HG02840 (cell line): ENCODE measurements at regions not wholly inside any gene's neighbourhood (a gene's known extent, or its start where the extent isn't known, plus 50 kb on each side); places are given as distances from the start of the nearest gene placed in this dataset.

ENCODE experiments used
- ATAC-seq: cut with Tn5 transposase; IDR thresholded peaks from one replicate; pipeline ENCODE4 v1.9.1; 2021; ENCODE audit warnings: mild to moderate bottlenecking, moderate library complexity, moderate number of reproducible peaks; ENCODE audit not compliant: unreplicated experiment, low FRiP score

GRCh38 chr2:9137379-9138150, 69.0 kb upstream of the ASAP2 start:
- ATAC-seq, result no peak

DNA sequence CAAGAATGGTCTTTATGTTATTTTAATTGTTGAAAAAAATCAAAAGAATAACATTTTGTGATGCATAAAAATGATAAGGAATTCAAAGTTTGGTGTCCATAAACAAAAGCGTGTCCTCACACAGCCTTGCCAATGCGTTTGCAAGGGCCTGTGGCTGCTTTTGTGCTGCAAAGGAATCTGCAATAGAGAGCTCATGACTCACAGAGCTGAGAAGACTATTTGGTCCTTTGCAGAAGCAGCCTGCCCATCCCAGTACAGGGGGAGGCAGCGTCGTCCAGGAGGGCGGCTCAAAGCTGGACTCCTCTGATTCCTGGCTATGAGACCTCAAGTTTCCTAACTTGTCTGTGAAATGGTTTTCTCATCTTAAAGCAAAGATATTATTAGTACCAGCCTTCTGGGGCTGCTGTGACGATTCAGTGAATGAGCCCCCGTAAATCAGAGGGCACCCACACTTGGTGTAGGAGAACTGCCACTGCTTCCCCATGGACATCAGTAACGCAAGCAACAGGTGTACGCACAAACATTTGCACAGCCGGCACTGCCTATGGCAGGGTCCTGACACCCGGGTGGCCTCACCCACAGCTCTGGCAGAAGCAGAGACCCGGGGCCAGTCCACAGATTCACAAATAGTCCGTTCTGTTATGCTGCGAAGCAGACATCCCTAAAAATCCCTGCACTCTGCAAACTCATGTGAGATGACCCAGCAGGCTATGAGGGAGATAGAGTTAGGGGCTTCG, 70.6 kb upstream of the ASAP2 start:
- no peak for ATAC-seq

DNA sequence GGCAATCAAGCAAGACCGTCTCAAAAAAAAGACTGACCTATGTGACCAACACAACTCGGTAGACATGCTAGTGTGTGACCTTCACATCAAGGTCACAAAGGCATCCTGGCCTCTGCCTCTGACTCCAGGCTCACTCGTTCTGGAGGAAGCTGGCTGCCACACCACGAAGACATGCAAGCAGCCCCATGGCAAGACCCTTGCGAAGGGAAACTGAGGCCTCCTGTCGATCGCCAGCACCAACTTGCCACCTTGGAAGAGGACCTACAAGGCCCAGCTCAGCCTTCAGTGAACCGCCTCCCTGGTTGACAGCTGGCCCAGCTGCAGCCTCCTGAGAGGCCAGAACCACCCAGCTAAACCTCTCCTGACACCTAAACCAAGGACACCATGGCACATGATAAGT, 79.3 kb upstream of the ASAP2 start:
- no peak for ATAC-seq

- ATAC-seq, result no peak
Measured at GRCh38 chr2:9126540-9126939, 80.1 kb upstream of the ASAP2 start.

GRCh38 chr2:9124231-9124741, 82.3 kb upstream of the ASAP2 start:
- no peak for ATAC-seq

GRCh38 chr2:9123069-9123468, 83.5 kb upstream of the ASAP2 start:
- no peak for ATAC-seq

- ATAC-seq, result no peak
Measured at GRCh38 chr2:9122367-9122766, 84.2 kb upstream of the ASAP2 start.

DNA sequence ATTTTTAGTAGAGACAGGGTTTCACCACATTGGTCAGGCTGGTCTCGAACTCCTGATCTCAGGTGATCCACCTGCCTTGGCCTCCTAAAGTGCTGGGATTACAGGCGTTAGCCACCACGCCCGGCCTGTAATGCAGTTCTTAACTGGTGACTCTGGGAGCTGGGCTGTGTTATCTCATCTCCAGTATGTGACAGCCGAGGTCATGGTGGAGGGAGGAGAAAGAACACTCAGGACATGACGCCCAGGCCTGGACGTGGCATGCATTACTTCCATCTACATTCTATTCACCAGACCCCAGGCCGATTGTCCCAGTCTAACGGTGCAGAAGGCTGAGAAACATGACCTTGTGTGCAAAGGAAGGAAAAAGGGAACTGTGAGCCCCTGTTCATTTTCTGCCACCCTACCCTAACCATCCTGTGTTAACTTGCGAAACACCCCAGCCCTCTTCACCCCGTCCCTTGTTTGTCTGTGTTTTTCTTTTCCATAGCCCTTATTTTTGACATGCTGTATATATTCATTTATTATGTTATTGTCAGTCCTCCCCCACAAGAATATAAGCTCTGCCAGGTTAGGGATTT, 88.1 kb upstream of the ASAP2 start:
- no peak for ATAC-seq

DNA sequence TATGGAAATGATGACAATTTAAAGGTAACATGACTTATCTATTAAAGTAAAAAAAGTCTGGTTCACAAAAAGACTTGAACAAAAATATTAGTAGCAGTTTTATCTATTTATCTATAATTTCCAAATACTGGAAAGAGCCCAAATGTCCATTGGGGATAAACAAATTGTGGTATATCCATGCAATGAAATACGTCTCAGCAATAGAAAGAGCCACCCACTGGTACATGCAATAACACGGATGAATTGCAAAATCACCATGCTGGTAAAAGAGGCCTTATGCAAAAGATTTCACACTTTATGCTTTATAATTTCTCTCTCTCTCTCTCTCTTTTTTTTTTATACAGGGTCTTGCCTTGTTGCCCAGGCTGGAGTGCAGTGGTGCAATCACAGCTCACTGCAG, 91.4 kb upstream of the ASAP2 start:
- ATAC-seq, result no peak

- no peak for ATAC-seq
Measured at GRCh38 chr2:9114458-9114857, 92.2 kb upstream of the ASAP2 start.

- ATAC-seq, result no peak
Measured at GRCh38 chr2:9113916-9114315, 92.7 kb upstream of the ASAP2 start.

DNA sequence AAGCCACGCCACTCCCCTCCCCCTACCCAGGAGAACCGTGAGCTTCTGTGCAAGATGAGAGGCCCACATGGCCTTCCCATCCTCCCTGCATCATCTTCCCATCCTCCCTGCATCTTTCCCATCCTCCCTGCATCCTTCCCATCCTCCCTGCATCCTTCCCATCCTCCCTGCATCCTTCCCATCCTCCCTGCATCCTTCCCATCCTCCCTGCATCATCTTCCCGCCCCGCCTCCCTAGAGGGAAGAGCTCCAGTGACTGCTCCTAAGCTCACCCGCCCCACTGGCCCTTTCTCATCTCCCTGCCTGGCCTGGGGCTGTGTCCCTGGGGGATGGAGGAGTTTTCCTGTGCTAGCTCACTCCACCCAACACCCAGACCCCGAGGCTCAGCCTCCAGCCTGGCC, 93.3 kb upstream of the ASAP2 start:
- ATAC-seq, result no peak

DNA sequence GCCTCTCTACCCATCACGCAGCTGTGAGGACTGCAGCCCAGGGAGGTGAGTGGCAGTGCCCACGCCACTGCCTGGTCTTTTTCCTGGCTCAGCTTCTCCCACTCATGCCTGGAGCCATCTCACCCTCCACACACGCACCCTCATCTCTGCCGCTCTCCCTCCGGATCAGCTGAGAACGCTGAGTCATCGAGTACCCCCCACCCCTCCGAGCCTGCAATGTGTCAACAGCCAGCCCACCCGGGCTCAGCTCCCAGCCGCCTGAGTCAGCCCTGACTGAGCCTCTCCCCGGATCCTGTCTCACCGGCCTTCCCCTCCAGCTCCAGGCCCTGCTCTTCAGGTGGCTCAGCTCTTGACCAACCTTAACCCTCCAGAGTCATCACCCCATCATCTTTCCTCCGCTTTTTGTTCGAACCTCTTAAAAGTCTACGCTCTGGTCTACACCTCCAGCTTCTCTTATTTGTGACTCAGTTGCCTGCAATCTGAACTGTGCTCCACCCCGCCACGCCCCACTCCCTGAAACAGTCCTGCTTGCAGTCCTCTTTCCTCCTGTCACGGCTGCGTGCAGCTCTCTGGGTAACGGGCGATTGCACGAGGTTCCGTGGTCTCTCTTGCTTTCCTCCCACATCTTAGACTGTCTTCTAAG, 94.4 kb upstream of the ASAP2 start:
- ATAC-seq, result no peak

GRCh38 chr2:9110893-9111569, 95.6 kb upstream of the ASAP2 start:
- ATAC-seq, result no peak

GRCh38 chr2:9110346-9110884, 96.2 kb upstream of the ASAP2 start:
- ATAC-seq, result no peak

DNA sequence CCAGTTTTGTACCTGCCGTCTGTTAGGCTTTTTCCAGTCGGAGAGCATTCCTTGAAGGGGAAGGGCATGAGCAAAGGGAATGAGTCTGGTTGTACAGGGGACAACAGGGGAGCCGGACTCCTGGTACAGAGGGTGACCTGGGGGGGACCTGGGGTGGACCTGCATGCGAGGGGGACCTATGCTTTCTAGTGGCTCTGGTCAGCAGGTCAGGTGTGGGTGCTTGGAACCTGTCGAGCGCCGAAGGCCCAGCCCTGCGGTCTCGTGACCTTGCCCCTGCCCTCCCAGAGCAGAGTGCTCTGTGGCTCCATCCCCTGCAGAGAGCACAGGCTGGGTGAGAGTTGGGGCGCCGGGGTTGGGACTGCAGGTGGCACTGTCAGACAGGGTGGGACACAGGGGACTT, 96.7 kb upstream of the ASAP2 start:
- ATAC-seq, result no peak

GRCh38 chr2:9108210-9108967, 98.2 kb upstream of the ASAP2 start:
- ATAC-seq, result no peak

GRCh38 chr2:9107168-9108025, 99.2 kb upstream of the ASAP2 start:
- no peak for ATAC-seq
